Neural progenitor cell (in vitro differentiated cells): ENCODE measurements at regions not wholly inside any gene's neighbourhood (a gene's known extent, or its start where the extent isn't known, plus 50 kb on each side); places are given as distances from the start of the nearest gene placed in this dataset.

Experiments
- DNase-seq: peaks from one replicate; pipeline ENCODE4 v3.0.0-alpha.2; 2016; ENCODE audit warnings: low spot score
- H2AFZ ChIP-seq: fragments of 200-600 bp; sonication (generic); replicated peaks from 2 replicates; pipeline ENCODE4 v1.6.1; 2016; ENCODE audit warnings: antibody characterized with exemption
- H3F3A ChIP-seq: fragments of 200-600 bp; sonication (generic); 2 replicates; pipeline ENCODE4 v1.6.1; 2016; ENCODE audit warnings: antibody characterized with exemption, low read depth
- H3K27ac ChIP-seq: fragments of 200-600 bp; sonication (generic); 2 replicates; pipeline ENCODE4 v1.5.1; 2016; ENCODE audit warnings: mild to moderate bottlenecking
- H3K27me3 ChIP-seq: fragments of 200-600 bp; sonication (generic); 2 replicates; pipeline ENCODE4 v1.6.1; 2016; ENCODE audit warnings: mild to moderate bottlenecking, moderate library complexity
- H3K36me3 ChIP-seq: fragments of 200-600 bp; sonication (generic); 2 replicates; pipeline ENCODE4 v1.5.1; 2016
- H3K4me1 ChIP-seq: fragments of 200-600 bp; sonication (generic); 2 replicates; pipeline ENCODE4 v1.6.1; 2016; ENCODE audit warnings: mixed run types
- H3K4me2 ChIP-seq: fragments of 200-600 bp; sonication (generic); 2 replicates; pipeline ENCODE4 v1.6.1; 2016
- H3K4me3 ChIP-seq: fragments of 200-600 bp; sonication (generic); 2 replicates; pipeline ENCODE4 v1.5.1; 2016
- H3K79me2 ChIP-seq: fragments of 200-600 bp; sonication (generic); 2 replicates; pipeline ENCODE4 v1.6.1; 2016; ENCODE audit warnings: low read depth
- H3K9ac ChIP-seq: fragments of 200-600 bp; sonication (generic); 2 replicates; pipeline ENCODE4 v1.6.1; 2016
- H3K9me3 ChIP-seq: fragments of 200-600 bp; sonication (generic); 2 replicates; pipeline ENCODE4 v1.5.1; 2016; ENCODE audit warnings: low read depth
- H4K20me1 ChIP-seq: fragments of 200-600 bp; sonication (generic); 2 replicates; pipeline ENCODE4 v1.6.1; 2016; ENCODE audit warnings: low read depth
- H3K27ac Mint-ChIP-seq: 3 replicates; pipeline ENCODE4 v1.8.0; 2021; ENCODE audit warnings: mixed read lengths
- H3K27me3 Mint-ChIP-seq: 2 replicates; pipeline ENCODE4 v1.8.0; 2022; ENCODE audit warnings: low read depth, mild to moderate bottlenecking, inconsistent platforms, moderate library complexity, mixed read lengths; ENCODE audit not compliant: insufficient read depth
- H3K36me3 Mint-ChIP-seq: 3 replicates; pipeline ENCODE4 v1.8.0; 2021; ENCODE audit warnings: mixed read lengths
- H3K4me1 Mint-ChIP-seq: 3 replicates; pipeline ENCODE4 v1.8.0; 2021; ENCODE audit warnings: mixed read lengths
- H3K4me3 Mint-ChIP-seq: 3 replicates; pipeline ENCODE4 v1.8.0; 2021; ENCODE audit warnings: mild to moderate bottlenecking, moderate library complexity, mixed read lengths
- H3K9me3 Mint-ChIP-seq: 3 replicates; pipeline ENCODE4 v1.8.0; 2020; ENCODE audit warnings: mixed read lengths
- EZH2 ChIP-seq: fragments of 200-600 bp; sonication (generic); IDR thresholded peaks from 2 replicates; pipeline ENCODE4 v1.6.1; 2017; ENCODE audit warnings: antibody characterized with exemption, mild to moderate bottlenecking, moderate library complexity
- EZH2phosphoT487 ChIP-seq: fragments of 200-600 bp; sonication (generic); IDR thresholded peaks from 2 replicates; pipeline ENCODE4 v1.6.1; 2017; ENCODE audit warnings: antibody characterized with exemption
- TF ChIP-seq, protein P1 (sequence below): fragments of 200-600 bp; sonication (generic); IDR thresholded peaks from 2 replicates; pipeline ENCODE4 v1.5.1; 2017; ENCODE audit warnings: antibody characterized with exemption, mild to moderate bottlenecking

DNA sequence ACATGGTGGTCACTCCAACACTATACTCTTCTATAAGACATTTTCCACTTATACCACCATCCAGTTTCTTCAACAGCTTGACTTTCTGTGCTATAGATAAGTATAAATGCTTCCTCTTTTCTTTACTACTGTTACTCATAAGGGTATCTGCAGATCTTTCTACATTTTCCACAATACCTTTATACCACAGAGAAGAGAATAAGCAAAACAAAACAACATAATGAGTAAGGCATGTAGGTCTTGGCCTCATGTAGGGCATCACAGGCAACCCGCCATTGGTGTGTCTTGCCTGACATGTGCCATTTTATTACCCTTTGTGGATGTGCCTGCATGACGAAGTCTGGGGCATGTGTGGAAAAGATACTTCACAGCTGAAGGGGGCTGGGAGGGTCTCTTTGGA, 265.3 kb upstream of the STARD13 start:
- Histone ChIP-seq H2AFZ (no peak overlapping the region), H3K27ac (no peak overlapping the region), H3K9me3 (no peaks in the 10 kb centered on the region), H3K27me3 (no peaks in the 10 kb centered on the region), H3K4me1 (peaks cover 7% of the 10 kb centered on the region), H4K20me1 (no peaks in the 10 kb centered on the region), H3K4me2 (no peak overlapping the region), H3F3A (peaks cover 11% of the 10 kb centered on the region), H3K36me3 (no peaks in the 10 kb centered on the region), H3K79me2 (no peaks in the 10 kb centered on the region), H3K9ac (no peak overlapping the region), H3K4me3 (no peak overlapping the region)
- DNase-seq = no peak
- TF ChIP-seq EZH2 = no peak
- TF ChIP-seq EZH2phosphoT487 = no peak
- TF ChIP-seq, protein P1, sequence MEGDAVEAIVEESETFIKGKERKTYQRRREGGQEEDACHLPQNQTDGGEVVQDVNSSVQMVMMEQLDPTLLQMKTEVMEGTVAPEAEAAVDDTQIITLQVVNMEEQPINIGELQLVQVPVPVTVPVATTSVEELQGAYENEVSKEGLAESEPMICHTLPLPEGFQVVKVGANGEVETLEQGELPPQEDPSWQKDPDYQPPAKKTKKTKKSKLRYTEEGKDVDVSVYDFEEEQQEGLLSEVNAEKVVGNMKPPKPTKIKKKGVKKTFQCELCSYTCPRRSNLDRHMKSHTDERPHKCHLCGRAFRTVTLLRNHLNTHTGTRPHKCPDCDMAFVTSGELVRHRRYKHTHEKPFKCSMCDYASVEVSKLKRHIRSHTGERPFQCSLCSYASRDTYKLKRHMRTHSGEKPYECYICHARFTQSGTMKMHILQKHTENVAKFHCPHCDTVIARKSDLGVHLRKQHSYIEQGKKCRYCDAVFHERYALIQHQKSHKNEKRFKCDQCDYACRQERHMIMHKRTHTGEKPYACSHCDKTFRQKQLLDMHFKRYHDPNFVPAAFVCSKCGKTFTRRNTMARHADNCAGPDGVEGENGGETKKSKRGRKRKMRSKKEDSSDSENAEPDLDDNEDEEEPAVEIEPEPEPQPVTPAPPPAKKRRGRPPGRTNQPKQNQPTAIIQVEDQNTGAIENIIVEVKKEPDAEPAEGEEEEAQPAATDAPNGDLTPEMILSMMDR = no peak
- Mint-ChIP-seq H3K9me3 (no peaks in the 10 kb centered on the region), H3K27me3 (peaks cover 2% of the 10 kb centered on the region), H3K4me3 (no peak overlapping the region), H3K27ac (no peak overlapping the region), H3K36me3 (no peaks in the 10 kb centered on the region), H3K4me1 (no peaks in the 10 kb centered on the region)

DNA sequence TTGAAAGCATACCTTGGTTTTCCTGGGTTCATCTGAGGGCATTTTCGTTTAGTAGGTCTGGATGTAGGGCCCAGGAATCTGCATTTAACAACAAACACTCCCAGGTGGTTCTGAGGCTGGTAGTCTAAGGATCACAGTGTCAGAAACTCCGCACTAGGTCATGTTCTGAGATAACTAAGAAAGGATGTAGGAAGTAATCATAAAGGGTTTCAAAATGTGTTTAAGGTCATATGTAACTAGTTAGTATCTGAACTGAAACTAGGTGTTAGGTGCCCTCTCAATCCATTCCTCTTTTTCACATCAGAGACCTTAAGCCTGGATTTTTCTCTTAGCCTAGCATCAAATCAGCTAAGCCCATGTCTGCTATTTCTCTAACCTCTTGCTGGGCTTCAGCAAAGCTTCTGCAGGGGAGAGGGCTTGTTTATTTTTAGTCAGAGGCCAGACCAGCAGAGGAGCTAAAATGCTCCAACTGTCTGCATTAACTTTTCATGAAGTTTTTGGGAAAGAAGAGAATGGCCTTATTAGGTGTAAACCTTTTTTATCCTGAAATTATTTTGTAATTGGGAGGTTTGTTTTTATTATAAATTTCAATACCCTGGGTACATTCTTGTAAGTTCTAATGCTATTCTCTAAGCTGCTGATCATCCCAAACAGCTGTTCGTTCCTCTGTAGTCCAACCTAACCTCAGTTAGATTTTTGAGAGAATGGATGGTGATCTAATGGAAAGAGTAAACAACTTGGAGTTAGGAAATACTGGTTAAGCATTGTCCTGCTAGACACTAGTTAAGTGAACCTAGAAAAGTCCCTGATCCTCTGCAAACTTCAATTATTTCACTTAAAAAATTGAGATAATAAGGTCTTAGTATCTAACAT, 262.8 kb upstream of the RFC3 start:
- no peaks in the 10 kb centered on the region for H3K9me3 Mint-ChIP-seq
- no peak overlapping the region for H3K9ac ChIP-seq

DNA sequence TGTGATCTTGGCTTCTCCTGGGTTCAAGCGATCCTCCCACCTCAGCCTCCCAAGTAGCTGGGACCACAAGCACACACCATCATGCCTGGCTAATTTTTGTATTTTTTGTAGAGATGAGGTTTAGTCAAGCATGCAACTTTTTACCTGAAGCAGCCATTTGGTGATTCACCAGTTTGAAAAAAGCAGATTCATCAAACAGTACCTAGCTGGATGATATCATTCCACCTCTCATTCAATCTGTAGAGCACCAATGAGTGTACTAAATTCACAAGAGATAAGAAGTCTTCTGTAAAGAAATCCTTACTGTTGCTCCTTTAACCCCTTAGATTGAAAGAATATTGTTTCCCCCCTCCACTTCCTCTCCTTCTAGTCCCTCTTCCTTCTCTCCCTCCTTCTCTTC, 261.1 kb upstream of the RFC3 start:
- Histone ChIP-seq H3K79me2 (no peaks in the 10 kb centered on the region), H3K9ac (no peak overlapping the region), H3K4me1 (no peaks in the 10 kb centered on the region), H4K20me1 (no peaks in the 10 kb centered on the region), H3K27me3 (no peaks in the 10 kb centered on the region), H3K4me3 (no peak overlapping the region), H2AFZ (no peak overlapping the region), H3K36me3 (no peaks in the 10 kb centered on the region), H3F3A (peaks cover 11% of the 10 kb centered on the region), H3K27ac (no peak overlapping the region), H3K9me3 (no peaks in the 10 kb centered on the region), H3K4me2 (no peak overlapping the region)
- TF ChIP-seq EZH2phosphoT487 (no peak), EZH2 (no peak)
- TF ChIP-seq, protein P1 = no peak
- Mint-ChIP-seq H3K27me3 (peaks cover 2% of the 10 kb centered on the region), H3K9me3 (no peaks in the 10 kb centered on the region), H3K4me1 (no peaks in the 10 kb centered on the region), H3K36me3 (no peaks in the 10 kb centered on the region), H3K4me3 (no peak overlapping the region), H3K27ac (no peak overlapping the region)
- DNase-seq = no peak

More for the DNA sequence above, 262.8 kb upstream of the RFC3 start:
- Mint-ChIP-seq H3K36me3 (no peaks in the 10 kb centered on the region), H3K27me3 (peaks cover 2% of the 10 kb centered on the region), H3K4me3 (no peak overlapping the region), H3K4me1 (no peaks in the 10 kb centered on the region), H3K27ac (peak overlapping the region; percentile 21)
- no peak for TF ChIP-seq EZH2phosphoT487
- no peak for TF ChIP-seq EZH2
- TF ChIP-seq, protein P1 = no peak
- peak overlapping the region; percentile 68 for H3K27ac ChIP-seq
- H3K9me3 ChIP-seq = no peaks in the 10 kb centered on the region
- no peaks in the 10 kb centered on the region for H3K4me1 ChIP-seq
- H4K20me1 ChIP-seq = no peaks in the 10 kb centered on the region
- H3K4me2 ChIP-seq = no peak overlapping the region
- H3K27me3 ChIP-seq = no peaks in the 10 kb centered on the region
- no peak overlapping the region for H3K4me3 ChIP-seq
- peak; percentile 14 for DNase-seq
- no peaks in the 10 kb centered on the region for H3K79me2 ChIP-seq
- peaks cover 11% of the 10 kb centered on the region for H3F3A ChIP-seq
- peak overlapping the region; percentile 31 for H2AFZ ChIP-seq
- H3K36me3 ChIP-seq = no peaks in the 10 kb centered on the region
